Stomach (tissue), 4 donors: ENCODE measurements at regions not wholly inside any gene's neighbourhood (a gene's known extent, or its start where the extent isn't known, plus 50 kb on each side); places are given as distances from the start of the nearest gene placed in this dataset.

Experiments used
- CTCF ChIP-seq, 7 experiments: fragments of 450-650 bp in 4 of 7; fragments of 200-600 bp in 3 of 7; sonication (generic) in 3 of 7; IDR thresholded peaks; one replicate each; pipeline ENCODE4 v1.5.1; 2016 to 2019; ENCODE audit warnings: antibody characterized with exemption in 7 of 7, control low read depth in 2 of 7, mild to moderate bottlenecking in 1 of 7
- EP300 ChIP-seq: sonication (generic); formaldehyde crosslinking; IDR thresholded peaks from one replicate; pipeline ENCODE4 v1.6.1; 2017; ENCODE audit warnings: antibody characterized with exemption
- POLR2A ChIP-seq, 4 donors: fragments of 450-650 bp; IDR thresholded peaks; one replicate each; pipeline ENCODE4 v1.6.1; 2016; ENCODE audit warnings: antibody characterized with exemption in 4 of 4, control low read depth in 2 of 4, mild to moderate bottlenecking in 1 of 4, moderate library complexity in 1 of 4
- POLR2AphosphoS5 ChIP-seq, 3 donors: sonication (generic); formaldehyde crosslinking; IDR thresholded peaks; one replicate each; pipeline ENCODE4 v1.6.1; 2016; ENCODE audit warnings: antibody characterized with exemption in 3 of 3

GRCh38 chr11:22444076-22444475, 105.9 kb downstream of the SLC17A6 start:
- TF ChIP-seq POLR2A (IDR thresholded peaks at IDR 0.05): no peak
- TF ChIP-seq CTCF (IDR thresholded peaks at IDR 0.05): no peak
- TF ChIP-seq EP300: no peak
- TF ChIP-seq POLR2AphosphoS5 (IDR thresholded peaks at IDR 0.05): no peak
